ENCODE measurements at regions not wholly inside any gene's neighbourhood (a gene's known extent, or its start where the extent isn't known, plus 50 kb on each side); places are given as distances from the start of the nearest gene placed in this dataset.

- no peak for TF ChIP-seq CTCF (conservative IDR thresholded peaks at IDR 0.05; ENCODE audit: low read depth in 2 of 2)
- no peak for TF ChIP-seq REST (IDR thresholded peaks at IDR 0.05; ENCODE audit: unreplicated experiment)
- no peak for TF ChIP-seq POLR2AphosphoS5 (IDR thresholded peaks at IDR 0.05; ENCODE audit: low read depth)
- TF ChIP-seq NANOG (IDR thresholded peaks at IDR 0.05; ENCODE audit: borderline replicate concordance), result no peak
- no peak for TF ChIP-seq EZH2 (IDR thresholded peaks at IDR 0.05; ENCODE audit: low read depth, unreplicated experiment)
- no peak for TF ChIP-seq EZH2phosphoT487 (IDR thresholded peaks at IDR 0.05; ENCODE audit: unreplicated experiment)
- no peak for TF ChIP-seq CREB1 (CRISPR knock-in tag; IDR thresholded peaks at IDR 0.05; ENCODE audit: low read depth)
- TF ChIP-seq JUNB (IDR thresholded peaks at IDR 0.05; ENCODE audit: unreplicated experiment), result no peak
- TF ChIP-seq ETS1 (IDR thresholded peaks at IDR 0.05), result no peak
- no peak for TF ChIP-seq STAT1 (IDR thresholded peaks at IDR 0.05; ENCODE audit: unreplicated experiment)
Observed at GRCh38 chr2:217731805-217732204, 271.0 kb downstream of the TNS1 start.
